AG04449 (cell line): ENCODE measurements at regions not wholly inside any gene's neighbourhood (a gene's known extent, or its start where the extent isn't known, plus 50 kb on each side); places are given as distances from the start of the nearest gene placed in this dataset.

ENCODE experiments used
- CTCF ChIA-PET: fragments of 350-600 bp; formaldehyde crosslinking; extraction: SDS; loops from one replicate; lab custom pipeline; 2021; ENCODE audit warnings: antibody characterized with exemption; lab: Yijun Ruan, JAX
- POLR2A ChIA-PET: fragments of 400-600, 350-600 bp; formaldehyde crosslinking; extraction: SDS; loops from one replicate; lab custom pipeline; 2020; ENCODE audit warnings: antibody characterized with exemption, inconsistent platforms; lab: Yijun Ruan, JAX
- DNase-seq: peaks from one replicate; pipeline ENCODE4 v3.0.0-alpha.2; 2010; ENCODE audit warnings: low read depth, low spot score
- H3K4me3 ChIP-seq: 2 replicates; pipeline ENCODE4 v1.5.1; 2011; ENCODE audit warnings: low read depth, mild to moderate bottlenecking, control low read depth, low read length
- TF ChIP-seq, protein P1 (sequence below): IDR thresholded peaks from one replicate; pipeline ENCODE4 v1.5.1; 2011; ENCODE audit warnings: mild to moderate bottlenecking, moderate library complexity, low read length, control low read depth, inconsistent platforms; ENCODE audit not compliant: insufficient read depth; ENCODE audit errors: missing control alignments

DNA sequence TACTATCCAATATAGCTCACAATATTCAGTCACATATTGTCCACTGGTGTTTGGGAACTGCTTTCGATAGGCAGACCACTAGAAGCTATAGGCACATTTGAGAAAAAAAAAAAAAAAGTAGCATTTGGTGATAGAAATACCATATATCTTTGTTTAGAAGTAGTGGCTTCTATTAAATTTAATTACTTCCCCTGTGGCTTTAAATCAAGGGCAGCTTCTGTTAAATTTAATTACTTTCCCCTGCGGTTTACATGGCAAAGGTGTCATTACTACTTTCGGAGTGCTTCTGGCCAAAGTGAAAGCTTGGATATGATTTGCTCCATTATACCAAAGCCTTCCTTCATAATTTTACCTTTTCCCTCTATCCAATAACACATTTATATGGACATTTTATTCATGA lies 229.9 kb downstream of the TTLL7 start:
- no peak overlapping the region for H3K4me3 ChIP-seq
- ChIA-PET POLR2A (no interaction called here), CTCF (no interaction called here)
- DNase-seq = no peak
- TF ChIP-seq, protein P1, sequence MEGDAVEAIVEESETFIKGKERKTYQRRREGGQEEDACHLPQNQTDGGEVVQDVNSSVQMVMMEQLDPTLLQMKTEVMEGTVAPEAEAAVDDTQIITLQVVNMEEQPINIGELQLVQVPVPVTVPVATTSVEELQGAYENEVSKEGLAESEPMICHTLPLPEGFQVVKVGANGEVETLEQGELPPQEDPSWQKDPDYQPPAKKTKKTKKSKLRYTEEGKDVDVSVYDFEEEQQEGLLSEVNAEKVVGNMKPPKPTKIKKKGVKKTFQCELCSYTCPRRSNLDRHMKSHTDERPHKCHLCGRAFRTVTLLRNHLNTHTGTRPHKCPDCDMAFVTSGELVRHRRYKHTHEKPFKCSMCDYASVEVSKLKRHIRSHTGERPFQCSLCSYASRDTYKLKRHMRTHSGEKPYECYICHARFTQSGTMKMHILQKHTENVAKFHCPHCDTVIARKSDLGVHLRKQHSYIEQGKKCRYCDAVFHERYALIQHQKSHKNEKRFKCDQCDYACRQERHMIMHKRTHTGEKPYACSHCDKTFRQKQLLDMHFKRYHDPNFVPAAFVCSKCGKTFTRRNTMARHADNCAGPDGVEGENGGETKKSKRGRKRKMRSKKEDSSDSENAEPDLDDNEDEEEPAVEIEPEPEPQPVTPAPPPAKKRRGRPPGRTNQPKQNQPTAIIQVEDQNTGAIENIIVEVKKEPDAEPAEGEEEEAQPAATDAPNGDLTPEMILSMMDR = no peak

DNA sequence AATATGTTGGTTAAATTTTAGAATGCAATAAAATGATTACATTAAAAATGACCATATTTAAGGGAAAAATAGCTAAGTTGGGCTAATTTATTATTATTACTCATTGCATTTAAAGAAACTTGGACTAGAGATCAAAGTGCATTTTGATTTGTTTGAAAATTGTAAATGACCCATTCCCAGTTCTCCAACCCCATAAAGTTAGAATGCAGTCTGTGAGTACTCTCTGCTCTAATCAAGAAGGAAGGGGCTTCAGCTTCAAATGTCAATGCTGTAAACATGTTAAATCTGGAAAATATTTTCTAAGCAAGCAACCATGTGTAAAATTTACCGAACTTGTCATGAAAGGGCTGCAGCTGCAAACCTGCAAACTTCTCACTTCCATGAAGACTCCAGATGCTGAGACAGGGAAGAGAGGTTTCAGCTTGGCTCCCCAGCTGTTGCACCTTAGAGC lies 232.7 kb downstream of the TTLL7 start:
- ChIA-PET POLR2A (no interaction called here), CTCF (no interaction called here)
- no peak for DNase-seq
- TF ChIP-seq, protein P1 = no peak
- no peak overlapping the region for H3K4me3 ChIP-seq

DNA sequence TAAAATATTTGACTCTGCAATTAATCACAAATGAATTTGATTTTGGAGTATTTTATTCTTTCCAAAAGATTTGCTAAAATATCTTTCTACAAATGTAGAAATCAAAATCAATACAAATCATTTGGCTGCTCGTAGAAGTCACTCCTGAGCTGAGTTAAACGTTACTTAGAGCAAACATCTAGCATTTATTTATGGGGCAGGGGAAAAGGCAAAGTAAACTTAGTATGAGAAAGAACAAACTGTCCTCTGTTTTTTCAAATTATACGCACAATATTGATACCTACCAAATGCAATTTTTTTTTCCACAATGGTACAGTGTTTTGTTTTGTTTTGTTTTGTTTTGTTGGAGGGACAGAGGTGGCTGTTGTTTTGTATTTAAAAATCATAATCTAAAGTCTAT lies 233.8 kb downstream of the TTLL7 start:
- CTCF ChIA-PET = no interaction called here
- H3K4me3 ChIP-seq = no peak overlapping the region
- DNase-seq = no peak
- POLR2A ChIA-PET = no interaction called here
- TF ChIP-seq, protein P1 = no peak

DNA sequence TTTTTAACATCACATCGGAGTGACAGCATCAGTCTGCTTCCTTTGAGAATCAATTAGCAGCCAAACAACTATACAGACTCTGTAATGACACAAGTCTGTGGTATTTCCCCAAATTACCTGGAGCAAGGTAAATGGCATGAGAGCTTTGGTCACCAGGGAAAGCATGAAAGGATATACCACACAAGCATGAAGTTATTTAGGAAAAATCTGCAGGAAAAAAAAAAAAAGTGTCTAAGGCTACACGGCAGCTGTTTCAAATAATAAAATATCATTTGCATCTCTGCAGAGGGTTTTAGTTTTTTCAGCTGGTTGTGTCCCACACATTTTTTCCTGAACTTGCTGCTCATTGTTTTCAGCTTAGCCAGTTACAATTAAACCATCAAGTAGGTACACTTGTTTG lies 234.7 kb downstream of the TTLL7 start:
- CTCF ChIA-PET = no interaction called here
- TF ChIP-seq, protein P1 = no peak
- no peak for DNase-seq
- POLR2A ChIA-PET = no interaction called here
- H3K4me3 ChIP-seq = no peak overlapping the region

DNA sequence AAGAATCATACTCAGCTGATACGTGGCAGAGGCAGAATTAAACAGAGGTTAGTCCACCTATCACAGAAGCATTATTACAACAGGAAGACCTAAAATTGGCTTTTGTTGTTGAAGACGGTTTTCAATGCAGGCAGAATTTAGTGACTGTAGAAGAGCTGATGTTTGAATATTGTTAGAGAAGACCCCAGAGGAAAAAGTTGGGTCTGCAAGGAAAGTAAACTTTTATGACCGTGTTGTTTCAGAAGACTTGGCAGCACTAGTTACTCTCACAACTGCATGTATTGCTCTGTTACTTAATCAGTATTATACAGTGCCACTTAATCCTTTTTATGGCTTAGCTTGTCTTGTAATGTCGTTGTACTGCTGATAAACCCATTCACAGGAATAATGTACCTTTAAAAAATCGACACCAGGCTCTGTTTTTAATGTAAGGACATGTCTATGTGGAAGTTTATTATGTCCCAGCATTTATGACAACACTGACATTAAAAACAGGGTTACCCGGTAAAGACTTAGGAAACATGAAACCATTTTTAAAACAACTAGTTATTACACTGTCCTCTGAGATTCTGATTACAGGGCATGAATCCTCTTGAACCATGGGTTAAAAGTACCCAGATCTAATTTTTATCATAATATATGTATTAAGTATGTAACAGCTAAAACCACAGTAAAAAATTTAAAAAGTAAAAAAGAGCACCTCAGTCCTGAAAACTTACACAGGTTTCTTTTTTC lies 235.4 kb downstream of the TTLL7 start:
- H3K4me3 ChIP-seq = no peak overlapping the region
- no peak for DNase-seq
- TF ChIP-seq, protein P1 = no peak
- ChIA-PET CTCF (no interaction called here), POLR2A (no interaction called here)

DNA sequence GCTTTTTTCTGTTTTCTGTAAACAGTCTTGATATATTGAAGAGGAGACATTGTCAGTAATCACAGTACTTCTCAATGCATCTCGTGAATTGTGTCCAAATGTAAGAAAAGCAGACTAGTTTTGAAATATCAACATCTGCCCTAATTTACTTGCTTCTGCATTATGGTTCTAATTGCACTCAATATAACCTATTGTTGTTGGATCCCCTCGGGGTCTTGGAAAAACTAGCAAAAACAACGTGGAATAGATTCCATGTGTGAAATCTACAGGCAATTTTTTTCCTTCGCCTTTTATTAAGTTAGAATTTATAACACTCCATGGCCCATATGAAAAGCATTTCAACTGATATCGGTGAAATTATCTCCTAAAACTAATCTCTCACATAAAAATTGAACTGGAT lies 236.5 kb downstream of the TTLL7 start:
- ChIA-PET POLR2A (no interaction called here), CTCF (no interaction called here)
- TF ChIP-seq, protein P1 = no peak
- no peak for DNase-seq
- no peak overlapping the region for H3K4me3 ChIP-seq
